ENCODE measurements at regions not wholly inside any gene's neighbourhood (a gene's known extent, or its start where the extent isn't known, plus 50 kb on each side); places are given as distances from the start of the nearest gene placed in this dataset.

DNA sequence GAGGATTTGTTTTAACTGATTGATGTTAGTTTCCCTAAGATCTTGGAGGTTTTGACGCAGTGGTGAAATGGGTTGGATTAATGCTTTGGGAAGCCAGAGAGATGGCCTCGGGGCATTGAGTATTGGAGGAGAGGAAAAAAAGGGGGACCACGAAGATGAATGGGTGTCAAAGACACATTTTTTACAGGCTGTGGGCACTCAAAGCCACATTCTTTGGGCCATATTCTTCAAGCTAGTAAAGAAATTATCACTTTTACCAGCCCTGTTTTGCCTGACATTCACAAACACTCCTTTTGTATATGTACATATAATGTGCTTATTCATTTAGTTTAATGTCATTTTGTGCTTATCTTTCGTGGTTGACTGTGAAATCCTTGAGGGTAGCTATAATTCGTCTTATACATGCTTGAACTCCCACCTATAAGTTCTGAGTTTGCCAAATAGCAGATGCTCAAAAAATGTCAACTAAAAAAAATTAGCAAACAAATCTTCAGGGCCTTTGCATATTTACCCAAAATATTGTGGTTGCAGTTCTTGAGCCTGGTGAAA lies 146.3 kb downstream of the ARL6IP6 start:
- Histone ChIP-seq H3K9me3 (ENCODE audit: control insufficient read depth, insufficient read depth, low read depth, low read length) (no peaks in the 10 kb centered on the region), H3K4me3 (ENCODE audit: low read depth in 2 of 2, low read length in 2 of 2) (no peak overlapping the region), H3K4me1 (ENCODE audit: control insufficient read depth, insufficient read depth, low read length) (no peaks in the 10 kb centered on the region), H3K36me3 (ENCODE audit: control insufficient read depth, insufficient read depth, low read length) (no peaks in the 10 kb centered on the region), H3K27ac (ENCODE audit: low read length) (no peak overlapping the region), H3K27me3 (ENCODE audit: control insufficient read depth, insufficient read depth, low read length) (no peaks in the 10 kb centered on the region)
- CTCF ChIA-PET = no interaction called here
- intact Hi-C loops (cut with micrococcal nuclease; ENCODE audit: unreplicated experiment) = loop anchor here (10.0 kb wide), 1 partner anchor 1510 kb away; no protein-coding TSS in a partner anchor
- POLR2A ChIA-PET = no interaction called here
- no TSS peak for BruUV-seq (replicated peaks)
- DNase-seq (ENCODE audit: low read depth, low spot score) (no peak), ATAC-seq (no peak)
- no peak for TF ChIP-seq SIN3A (IDR thresholded peaks at IDR 0.05; ENCODE audit: borderline replicate concordance, insufficient read depth, low read depth, low read length)
- TF ChIP-seq POLR2AphosphoS5 (IDR thresholded peaks at IDR 0.05; ENCODE audit: low read depth, low read length) = no peak
- TF ChIP-seq, protein P1, sequence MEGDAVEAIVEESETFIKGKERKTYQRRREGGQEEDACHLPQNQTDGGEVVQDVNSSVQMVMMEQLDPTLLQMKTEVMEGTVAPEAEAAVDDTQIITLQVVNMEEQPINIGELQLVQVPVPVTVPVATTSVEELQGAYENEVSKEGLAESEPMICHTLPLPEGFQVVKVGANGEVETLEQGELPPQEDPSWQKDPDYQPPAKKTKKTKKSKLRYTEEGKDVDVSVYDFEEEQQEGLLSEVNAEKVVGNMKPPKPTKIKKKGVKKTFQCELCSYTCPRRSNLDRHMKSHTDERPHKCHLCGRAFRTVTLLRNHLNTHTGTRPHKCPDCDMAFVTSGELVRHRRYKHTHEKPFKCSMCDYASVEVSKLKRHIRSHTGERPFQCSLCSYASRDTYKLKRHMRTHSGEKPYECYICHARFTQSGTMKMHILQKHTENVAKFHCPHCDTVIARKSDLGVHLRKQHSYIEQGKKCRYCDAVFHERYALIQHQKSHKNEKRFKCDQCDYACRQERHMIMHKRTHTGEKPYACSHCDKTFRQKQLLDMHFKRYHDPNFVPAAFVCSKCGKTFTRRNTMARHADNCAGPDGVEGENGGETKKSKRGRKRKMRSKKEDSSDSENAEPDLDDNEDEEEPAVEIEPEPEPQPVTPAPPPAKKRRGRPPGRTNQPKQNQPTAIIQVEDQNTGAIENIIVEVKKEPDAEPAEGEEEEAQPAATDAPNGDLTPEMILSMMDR (IDR thresholded peaks at IDR 0.05) = no peak
- no peak for TF ChIP-seq TCF7L2 (IDR thresholded peaks at IDR 0.05; ENCODE audit: low read depth, low read length)
- TF ChIP-seq, protein P2, sequence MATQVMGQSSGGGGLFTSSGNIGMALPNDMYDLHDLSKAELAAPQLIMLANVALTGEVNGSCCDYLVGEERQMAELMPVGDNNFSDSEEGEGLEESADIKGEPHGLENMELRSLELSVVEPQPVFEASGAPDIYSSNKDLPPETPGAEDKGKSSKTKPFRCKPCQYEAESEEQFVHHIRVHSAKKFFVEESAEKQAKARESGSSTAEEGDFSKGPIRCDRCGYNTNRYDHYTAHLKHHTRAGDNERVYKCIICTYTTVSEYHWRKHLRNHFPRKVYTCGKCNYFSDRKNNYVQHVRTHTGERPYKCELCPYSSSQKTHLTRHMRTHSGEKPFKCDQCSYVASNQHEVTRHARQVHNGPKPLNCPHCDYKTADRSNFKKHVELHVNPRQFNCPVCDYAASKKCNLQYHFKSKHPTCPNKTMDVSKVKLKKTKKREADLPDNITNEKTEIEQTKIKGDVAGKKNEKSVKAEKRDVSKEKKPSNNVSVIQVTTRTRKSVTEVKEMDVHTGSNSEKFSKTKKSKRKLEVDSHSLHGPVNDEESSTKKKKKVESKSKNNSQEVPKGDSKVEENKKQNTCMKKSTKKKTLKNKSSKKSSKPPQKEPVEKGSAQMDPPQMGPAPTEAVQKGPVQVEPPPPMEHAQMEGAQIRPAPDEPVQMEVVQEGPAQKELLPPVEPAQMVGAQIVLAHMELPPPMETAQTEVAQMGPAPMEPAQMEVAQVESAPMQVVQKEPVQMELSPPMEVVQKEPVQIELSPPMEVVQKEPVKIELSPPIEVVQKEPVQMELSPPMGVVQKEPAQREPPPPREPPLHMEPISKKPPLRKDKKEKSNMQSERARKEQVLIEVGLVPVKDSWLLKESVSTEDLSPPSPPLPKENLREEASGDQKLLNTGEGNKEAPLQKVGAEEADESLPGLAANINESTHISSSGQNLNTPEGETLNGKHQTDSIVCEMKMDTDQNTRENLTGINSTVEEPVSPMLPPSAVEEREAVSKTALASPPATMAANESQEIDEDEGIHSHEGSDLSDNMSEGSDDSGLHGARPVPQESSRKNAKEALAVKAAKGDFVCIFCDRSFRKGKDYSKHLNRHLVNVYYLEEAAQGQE (IDR thresholded peaks at IDR 0.05; ENCODE audit: insufficient read depth in 1 of 2, low read depth in 2 of 2, low read length in 1 of 2) = no peak
- in situ Hi-C loops (cut with HindIII; ENCODE audit: low pct_unique_long_range_greater_than_20kb, low sequenced_read_pairs) = no loop called here

DNA sequence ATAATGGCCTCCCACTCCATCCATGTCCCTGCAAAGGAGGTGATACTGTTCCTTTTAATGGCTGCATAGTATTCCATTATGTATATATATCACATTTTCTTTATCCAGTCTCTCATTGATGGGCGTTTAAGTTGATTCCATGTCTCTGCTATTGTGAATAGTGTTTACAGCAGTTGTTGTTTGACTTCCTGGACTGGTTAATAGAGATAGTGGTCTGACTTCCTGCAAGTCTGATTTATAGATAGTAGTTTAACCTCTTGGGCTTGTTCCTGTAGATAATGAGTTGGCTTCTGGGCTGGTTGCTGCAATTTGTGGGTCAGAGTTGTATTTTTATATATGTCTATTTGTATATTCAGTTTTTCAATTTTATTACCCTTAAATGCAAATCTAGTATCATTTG lies 145.4 kb downstream of the ARL6IP6 start:
- TF ChIP-seq, protein P1 (IDR thresholded peaks at IDR 0.05) = no peak
- TF ChIP-seq SIN3A (IDR thresholded peaks at IDR 0.05; ENCODE audit: borderline replicate concordance, insufficient read depth, low read depth, low read length) (no peak), TCF7L2 (IDR thresholded peaks at IDR 0.05; ENCODE audit: low read depth, low read length) (no peak), POLR2AphosphoS5 (IDR thresholded peaks at IDR 0.05; ENCODE audit: low read depth, low read length) (no peak)
- TF ChIP-seq, protein P2 (IDR thresholded peaks at IDR 0.05; ENCODE audit: insufficient read depth in 1 of 2, low read depth in 2 of 2, low read length in 1 of 2) = no peak
- in situ Hi-C loops (cut with HindIII; ENCODE audit: low pct_unique_long_range_greater_than_20kb, low sequenced_read_pairs) (no loop called here), intact Hi-C loops (cut with micrococcal nuclease; ENCODE audit: unreplicated experiment) (loop anchor here (10.0 kb wide), 1 partner anchor 1511 kb away; no protein-coding TSS in a partner anchor)

More for the DNA sequence above, 145.4 kb downstream of the ARL6IP6 start:
- H3K4me3 ChIP-seq (ENCODE audit: low read depth in 2 of 2, low read length in 2 of 2) = no peak overlapping the region
- DNase-seq (ENCODE audit: low read depth, low spot score) (no peak), ATAC-seq (no peak)
- no peak overlapping the region for H3K27ac ChIP-seq (ENCODE audit: low read length)
- ChIA-PET CTCF (no interaction called here), POLR2A (no interaction called here)
- BruUV-seq (replicated peaks) = no TSS peak
- H3K27me3 ChIP-seq (ENCODE audit: control insufficient read depth, insufficient read depth, low read length) = no peaks in the 10 kb centered on the region
- H3K4me1 ChIP-seq (ENCODE audit: control insufficient read depth, insufficient read depth, low read length) = no peaks in the 10 kb centered on the region
- no peaks in the 10 kb centered on the region for H3K9me3 ChIP-seq (ENCODE audit: control insufficient read depth, insufficient read depth, low read depth, low read length)
- no peaks in the 10 kb centered on the region for H3K36me3 ChIP-seq (ENCODE audit: control insufficient read depth, insufficient read depth, low read length)

Data from Panc1 (cell line).